AG04450 (cell line): ENCODE measurements at regions not wholly inside any gene's neighbourhood (a gene's known extent, or its start where the extent isn't known, plus 50 kb on each side); places are given as distances from the start of the nearest gene placed in this dataset.

Experiments
- CTCF ChIA-PET: fragments of 300-600, 350-600 bp; formaldehyde crosslinking; extraction: SDS; loops from one replicate; lab custom pipeline; 2022; ENCODE audit warnings: antibody characterized with exemption, inconsistent platforms; lab: Charles Lee
- POLR2A ChIA-PET: fragments of 350-600 bp; formaldehyde crosslinking; extraction: SDS; loops from one replicate; lab custom pipeline; 2021; ENCODE audit warnings: antibody characterized with exemption, inconsistent platforms; lab: Yijun Ruan, JAX
- DNase-seq: peaks from one replicate; pipeline ENCODE4 v3.0.0-alpha.2; 2011; ENCODE audit warnings: low read depth, low spot score
- H3K27ac ChIP-seq: one replicate; pipeline ENCODE4 v1.5.1; 2012; ENCODE audit warnings: low read depth, low read length, control low read depth
- H3K27me3 ChIP-seq: one replicate; pipeline ENCODE4 v1.6.0; 2012; ENCODE audit warnings: low read length; ENCODE audit not compliant: control insufficient read depth, insufficient read depth
- H3K4me3 ChIP-seq: 2 replicates; pipeline ENCODE4 v1.5.1; 2011; ENCODE audit warnings: mild to moderate bottlenecking, low read depth, low read length, control low read depth
- H3K9me3 ChIP-seq: 2 replicates; pipeline ENCODE4 v1.5.1; 2012; ENCODE audit warnings: low read length; ENCODE audit not compliant: control insufficient read depth, insufficient read depth
- TF ChIP-seq, protein P1 (sequence below): IDR thresholded peaks from 2 replicates; pipeline ENCODE4 v1.5.1; 2011; ENCODE audit warnings: low read depth, low read length, control low read depth, inconsistent platforms

DNA sequence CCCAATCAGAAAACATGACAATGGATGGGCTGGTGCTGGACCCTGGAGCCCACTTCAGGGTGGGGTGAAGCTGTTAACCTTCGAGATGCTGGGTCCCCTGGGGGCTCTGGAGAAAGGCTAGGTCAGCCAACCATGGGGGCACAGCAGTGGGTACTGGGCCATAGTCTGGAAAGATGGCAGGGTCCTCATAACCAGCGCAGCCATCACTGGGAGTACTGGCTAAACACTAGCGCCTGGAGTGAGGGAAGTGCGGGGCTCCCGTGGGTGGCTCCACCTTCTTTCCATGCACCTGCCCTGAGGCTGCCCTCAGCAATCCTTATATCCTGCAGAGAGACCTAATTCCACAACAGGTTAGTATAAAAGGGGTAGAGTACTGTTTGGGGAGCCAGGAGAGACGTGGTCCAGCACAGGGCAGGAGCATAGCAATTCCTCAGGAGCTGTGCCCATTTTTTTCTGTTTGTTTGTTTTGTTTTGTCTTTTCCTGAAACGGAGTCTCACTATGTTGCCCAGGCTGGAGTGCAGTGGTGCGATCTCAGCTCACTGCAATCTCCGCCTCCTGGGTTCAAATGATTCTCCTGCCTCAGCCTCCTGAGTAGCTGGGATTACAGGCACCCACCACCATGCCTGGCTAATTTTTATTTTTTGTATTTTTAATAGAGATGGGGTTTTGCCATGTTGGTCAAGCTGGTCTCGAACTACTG lies 122.6 kb upstream of the MEF2A start:
- no peak overlapping the region for H3K4me3 ChIP-seq
- no peaks in the 10 kb centered on the region for H3K27me3 ChIP-seq
- POLR2A ChIA-PET, result no interaction called here
- peaks cover 4% of the 10 kb centered on the region; the same call in 1 of the 2 replicates for H3K9me3 ChIP-seq
- DNase-seq, result no peak
- CTCF ChIA-PET, result interaction anchor here (3.0 kb wide), 1 partner anchor 261 kb away, joined by 19 read pairs; no protein-coding TSS in a partner anchor
- TF ChIP-seq, protein P1, sequence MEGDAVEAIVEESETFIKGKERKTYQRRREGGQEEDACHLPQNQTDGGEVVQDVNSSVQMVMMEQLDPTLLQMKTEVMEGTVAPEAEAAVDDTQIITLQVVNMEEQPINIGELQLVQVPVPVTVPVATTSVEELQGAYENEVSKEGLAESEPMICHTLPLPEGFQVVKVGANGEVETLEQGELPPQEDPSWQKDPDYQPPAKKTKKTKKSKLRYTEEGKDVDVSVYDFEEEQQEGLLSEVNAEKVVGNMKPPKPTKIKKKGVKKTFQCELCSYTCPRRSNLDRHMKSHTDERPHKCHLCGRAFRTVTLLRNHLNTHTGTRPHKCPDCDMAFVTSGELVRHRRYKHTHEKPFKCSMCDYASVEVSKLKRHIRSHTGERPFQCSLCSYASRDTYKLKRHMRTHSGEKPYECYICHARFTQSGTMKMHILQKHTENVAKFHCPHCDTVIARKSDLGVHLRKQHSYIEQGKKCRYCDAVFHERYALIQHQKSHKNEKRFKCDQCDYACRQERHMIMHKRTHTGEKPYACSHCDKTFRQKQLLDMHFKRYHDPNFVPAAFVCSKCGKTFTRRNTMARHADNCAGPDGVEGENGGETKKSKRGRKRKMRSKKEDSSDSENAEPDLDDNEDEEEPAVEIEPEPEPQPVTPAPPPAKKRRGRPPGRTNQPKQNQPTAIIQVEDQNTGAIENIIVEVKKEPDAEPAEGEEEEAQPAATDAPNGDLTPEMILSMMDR, result no peak
- H3K27ac ChIP-seq, result peak overlapping the region; percentile 81

DNA sequence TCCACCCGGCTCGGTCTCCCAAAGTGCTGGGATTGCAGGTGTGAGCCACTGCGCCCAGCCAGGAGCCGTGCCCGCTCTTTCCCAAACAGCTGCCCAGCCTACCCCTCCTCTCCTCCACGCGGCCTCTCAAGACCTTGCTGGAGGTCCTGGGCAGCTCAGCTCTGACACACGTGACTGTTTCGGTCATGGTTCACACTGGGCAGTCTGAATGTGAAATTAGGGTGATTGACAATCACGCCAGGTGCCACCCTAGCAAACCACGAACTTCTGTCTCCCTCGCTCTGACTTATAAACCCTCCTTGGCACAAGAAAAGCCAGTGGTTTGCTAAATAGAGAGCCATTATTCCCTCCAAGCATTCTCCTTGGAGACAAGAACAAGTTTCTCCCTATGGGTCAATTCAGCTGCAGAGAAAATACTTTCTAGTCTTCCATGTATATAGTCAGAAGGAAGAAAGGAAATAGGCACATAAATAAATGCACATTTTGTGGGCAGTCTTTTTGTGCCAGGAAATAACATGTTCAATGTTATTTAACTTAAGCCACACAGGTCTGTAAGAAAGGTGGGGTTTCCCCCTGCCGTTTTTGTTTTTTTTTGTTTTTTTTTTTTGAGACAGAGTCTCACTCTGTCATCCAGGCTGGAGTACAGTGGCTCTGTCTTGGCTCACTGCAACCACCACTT lies 121.9 kb upstream of the MEF2A start:
- H3K27ac ChIP-seq, result no peak overlapping the region
- H3K27me3 ChIP-seq, result no peaks in the 10 kb centered on the region
- TF ChIP-seq, protein P1, result no peak
- H3K9me3 ChIP-seq, result peaks cover 4% of the 10 kb centered on the region; the same call in 1 of the 2 replicates
- no peak overlapping the region for H3K4me3 ChIP-seq
- ChIA-PET CTCF (interaction anchor here (3.0 kb wide), 1 partner anchor 260 kb away, joined by 19 read pairs; no protein-coding TSS in a partner anchor), POLR2A (no interaction called here)
- DNase-seq, result no peak

DNA sequence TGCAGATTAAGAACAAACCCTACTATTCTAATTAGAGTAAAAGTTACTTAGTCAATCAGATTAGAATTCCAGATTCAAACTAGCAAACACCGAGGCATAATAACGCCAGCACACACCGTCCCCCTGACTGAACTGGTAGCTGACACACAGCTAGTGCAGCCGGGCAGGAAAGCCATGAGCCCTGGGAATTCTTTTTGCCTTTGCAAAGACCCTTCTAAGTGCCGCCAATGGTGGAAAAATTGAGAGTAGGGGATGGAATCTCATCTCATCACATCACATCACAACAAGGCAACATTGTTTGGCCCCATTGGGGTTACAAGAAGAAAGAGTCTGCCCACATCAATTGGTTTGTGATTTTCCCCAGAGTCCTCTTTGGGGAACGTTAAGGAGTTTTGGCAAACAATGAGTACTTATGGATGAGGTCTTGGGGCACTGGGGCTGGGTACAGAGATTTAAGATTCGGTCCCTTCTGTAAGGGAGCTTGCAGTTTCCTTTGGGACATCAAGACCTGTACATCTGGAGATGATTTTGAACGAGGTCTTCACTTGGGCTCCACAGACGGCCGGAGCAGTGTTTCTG lies 120.4 kb upstream of the MEF2A start:
- Histone ChIP-seq H3K27ac (no peak overlapping the region), H3K9me3 (peaks cover 4% of the 10 kb centered on the region; the same call in 1 of the 2 replicates), H3K27me3 (no peaks in the 10 kb centered on the region), H3K4me3 (no peak overlapping the region)
- POLR2A ChIA-PET, result no interaction called here
- no peak for DNase-seq
- CTCF ChIA-PET, result no interaction called here
- TF ChIP-seq, protein P1, result no peak

DNA sequence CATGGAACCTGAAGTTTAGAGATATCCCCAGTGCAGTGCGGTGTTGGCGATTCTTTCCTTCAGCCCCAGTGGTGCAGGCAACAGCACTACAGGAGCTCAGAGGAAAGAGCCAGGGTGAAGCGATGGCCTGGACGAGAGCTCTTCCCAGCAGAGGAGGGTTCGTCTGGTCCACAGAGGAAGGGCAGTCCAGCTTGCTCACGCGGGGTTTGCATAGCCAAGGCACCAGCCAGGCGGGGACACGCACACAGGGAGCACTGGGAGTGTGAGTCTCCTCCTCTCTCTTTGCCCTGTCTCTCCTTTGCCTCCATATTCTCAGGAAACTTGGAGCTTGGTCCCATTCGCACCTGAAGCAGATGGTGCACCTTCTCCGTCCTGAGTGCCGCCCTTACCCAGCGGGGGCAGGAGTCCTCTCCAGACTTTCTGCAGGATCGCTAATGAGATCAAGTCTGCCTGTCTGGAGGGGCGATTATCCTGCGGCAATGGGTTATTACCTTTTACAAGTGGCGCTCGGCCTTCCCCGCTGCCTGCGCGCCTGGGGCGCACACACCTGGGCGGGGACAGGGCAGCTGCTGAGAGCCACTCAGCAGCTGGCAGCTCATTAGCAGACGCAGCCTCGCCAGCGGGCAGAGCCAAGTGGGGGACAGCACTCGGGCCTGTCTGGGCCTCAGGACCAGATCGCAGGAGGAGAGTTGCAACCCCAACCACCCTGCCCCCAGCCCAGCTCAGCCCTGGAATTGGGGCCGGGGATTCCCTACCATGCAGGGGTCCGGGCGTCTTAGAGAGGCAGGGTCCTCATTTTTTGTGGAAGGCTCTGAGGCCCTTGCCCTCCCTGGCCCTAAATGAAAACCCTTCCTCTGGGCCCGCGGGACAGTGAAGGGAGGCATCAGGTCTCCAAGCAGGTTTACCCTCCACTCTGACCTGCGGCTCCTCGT lies 119.0 kb upstream of the MEF2A start:
- TF ChIP-seq, protein P1, result no peak
- POLR2A ChIA-PET, result no interaction called here
- Histone ChIP-seq H3K9me3 (peaks cover 4% of the 10 kb centered on the region; the same call in 1 of the 2 replicates), H3K27me3 (no peaks in the 10 kb centered on the region), H3K4me3 (no peak overlapping the region), H3K27ac (no peak overlapping the region)
- DNase-seq, result no peak
- CTCF ChIA-PET, result no interaction called here
